ENCODE measurements at regions not wholly inside any gene's neighbourhood (a gene's known extent, or its start where the extent isn't known, plus 50 kb on each side); places are given as distances from the start of the nearest gene placed in this dataset.

GRCh38 chr3:181764544-181764943 is 52.8 kb downstream of the SOX2 start:
- no peak for DNase-seq (ENCODE audit: low spot score)

GRCh38 chr3:181770296-181770695 is 58.6 kb downstream of the SOX2 start:
- no peak for DNase-seq (ENCODE audit: low spot score)

GRCh38 chr3:181771120-181771519 is 59.4 kb downstream of the SOX2 start:
- DNase-seq (ENCODE audit: low spot score): no peak

- no peak for DNase-seq (ENCODE audit: low spot score)
Measured at GRCh38 chr3:181772166-181772565, 60.4 kb downstream of the SOX2 start.

GRCh38 chr3:181773921-181774320 is 62.2 kb downstream of the SOX2 start:
- no peak for DNase-seq (ENCODE audit: low spot score)

- DNase-seq (ENCODE audit: low spot score): no peak
Measured at GRCh38 chr3:181782306-181782954, 70.7 kb downstream of the SOX2 start.

- DNase-seq (ENCODE audit: low spot score): no peak
Measured at GRCh38 chr3:181790561-181790960, 78.8 kb downstream of the SOX2 start.

- DNase-seq (ENCODE audit: low spot score): no peak
Measured at GRCh38 chr3:181791056-181791955, 79.6 kb downstream of the SOX2 start.

GRCh38 chr3:181793006-181793405 is 81.3 kb downstream of the SOX2 start:
- DNase-seq (ENCODE audit: low spot score): no peak

- no peak for DNase-seq (ENCODE audit: low spot score)
Measured at GRCh38 chr3:181794011-181794790, 82.5 kb downstream of the SOX2 start.

- DNase-seq (ENCODE audit: low spot score): no peak
Measured at GRCh38 chr3:181796641-181797040, 84.9 kb downstream of the SOX2 start.

- DNase-seq (ENCODE audit: low spot score): no peak
Measured at GRCh38 chr3:181797431-181797830, 85.7 kb downstream of the SOX2 start.

- no peak for DNase-seq (ENCODE audit: low spot score)
Measured at GRCh38 chr3:181805703-181806102, 94.0 kb downstream of the SOX2 start.

GRCh38 chr3:181808053-181808452 is 96.3 kb downstream of the SOX2 start:
- no peak for DNase-seq (ENCODE audit: low spot score)

- DNase-seq (ENCODE audit: low spot score): no peak
Measured at GRCh38 chr3:181823716-181824115, 112.0 kb downstream of the SOX2 start.

GRCh38 chr3:181824961-181825360 is 113.2 kb downstream of the SOX2 start:
- DNase-seq (ENCODE audit: low spot score): no peak

- no peak for DNase-seq (ENCODE audit: low spot score)
Measured at GRCh38 chr3:181839039-181839915, 127.6 kb downstream of the SOX2 start.

GRCh38 chr3:181839916-181840297 is 128.2 kb downstream of the SOX2 start:
- DNase-seq (ENCODE audit: low spot score): no peak

GRCh38 chr3:181844211-181844610 is 132.5 kb downstream of the SOX2 start:
- no peak for DNase-seq (ENCODE audit: low spot score)

- no peak for DNase-seq (ENCODE audit: low spot score)
Measured at GRCh38 chr3:181847276-181847675, 135.6 kb downstream of the SOX2 start.

- no peak for DNase-seq (ENCODE audit: low spot score)
Measured at GRCh38 chr3:181851063-181851462, 139.3 kb downstream of the SOX2 start.

- no peak for DNase-seq (ENCODE audit: low spot score)
Measured at GRCh38 chr3:181855825-181856224, 144.1 kb downstream of the SOX2 start.

All from HuH-7.5 (cell line).